ENCODE measurements at regions not wholly inside any gene's neighbourhood (a gene's known extent, or its start where the extent isn't known, plus 50 kb on each side); places are given as distances from the start of the nearest gene placed in this dataset.

DNA sequence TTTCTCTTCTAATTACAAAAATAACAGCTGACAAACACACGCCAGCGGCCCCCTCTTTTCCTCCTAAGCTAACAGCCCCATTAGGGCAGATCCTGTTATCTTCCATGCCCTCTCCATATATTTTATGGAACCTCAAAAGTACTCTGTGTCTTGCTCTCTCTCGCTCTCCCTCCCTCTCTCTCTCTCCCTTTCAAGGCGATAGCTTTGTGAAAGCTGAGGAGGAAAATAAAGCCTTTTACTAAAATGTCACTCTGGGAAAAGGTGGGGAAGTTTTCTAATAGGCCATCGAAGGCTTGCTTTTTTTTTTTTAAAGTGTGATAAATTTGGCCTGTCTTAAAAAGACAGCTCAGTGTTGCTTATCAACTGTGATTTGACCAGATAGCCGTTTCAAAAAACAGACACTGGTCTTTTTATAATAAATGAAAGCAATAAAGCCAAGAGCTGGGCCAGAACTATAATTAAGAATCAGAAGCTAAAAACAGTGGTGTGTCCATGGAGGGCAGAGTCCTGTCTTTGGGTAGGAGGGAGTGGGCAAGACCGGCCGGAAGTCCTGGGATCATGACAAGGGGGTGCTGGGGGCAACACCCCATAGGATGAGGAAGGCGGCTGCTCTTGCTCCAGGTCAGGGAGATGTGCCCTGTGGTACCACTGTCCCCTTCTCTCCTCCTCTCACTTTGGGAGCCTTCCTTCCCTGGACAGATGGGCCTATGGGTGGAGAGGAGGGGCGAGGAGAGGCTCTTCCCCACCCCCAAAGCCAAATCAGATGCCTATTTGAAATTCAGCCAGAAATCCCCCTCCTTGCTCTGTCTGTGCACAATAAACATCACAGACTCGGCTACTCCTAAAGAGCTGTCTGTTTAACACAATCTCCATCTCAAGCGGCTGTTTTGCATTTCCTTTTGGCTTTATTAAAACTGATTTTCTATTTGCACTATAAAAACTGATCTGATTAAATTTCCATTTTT lies 267.2 kb downstream of the BUD13 start:
- intact Hi-C loops (cut with DNase I) = no loop called here
- ATAC-seq = no peak
- no peak for DNase-seq (ENCODE audit: missing footprints)

DNA sequence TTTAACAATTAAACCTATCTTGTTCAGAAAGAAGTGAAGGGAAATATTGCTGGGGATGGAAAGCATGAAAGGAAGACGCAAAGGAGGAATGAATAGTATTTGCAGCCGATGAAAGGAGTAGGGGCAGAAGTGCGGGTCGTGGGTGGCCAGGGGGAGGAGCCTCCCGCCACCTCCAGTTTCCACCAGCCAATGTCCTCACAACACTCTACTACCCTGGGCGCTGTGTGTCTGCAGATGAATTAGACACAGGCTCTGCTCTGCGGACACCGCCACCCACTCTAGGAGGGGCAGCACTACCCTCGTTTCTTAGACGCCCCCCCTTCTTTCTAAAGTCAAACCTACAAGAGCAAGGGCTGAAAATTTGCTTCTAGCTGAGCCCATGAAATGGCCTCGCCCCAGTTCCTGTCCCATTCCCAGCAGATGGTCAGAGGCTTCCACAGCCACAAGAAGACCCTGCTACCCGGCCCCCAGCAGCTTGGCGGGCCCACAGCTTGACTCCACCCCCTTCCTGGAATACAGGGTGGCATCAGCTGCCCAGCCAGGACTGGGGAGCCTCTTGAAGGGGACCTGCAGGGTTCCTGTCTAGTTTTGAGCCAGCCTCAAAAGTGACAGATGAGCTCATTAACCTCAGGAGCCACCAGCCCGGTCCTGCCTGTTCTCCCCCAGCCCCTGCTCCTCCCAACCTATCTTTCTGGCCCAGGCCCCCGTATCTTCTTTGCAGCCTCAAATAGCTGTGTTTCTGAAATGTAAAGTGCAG lies 268.1 kb downstream of the BUD13 start:
- ATAC-seq (no peak), DNase-seq (ENCODE audit: missing footprints) (no peak)
- intact Hi-C loops (cut with DNase I) = no loop called here

DNA sequence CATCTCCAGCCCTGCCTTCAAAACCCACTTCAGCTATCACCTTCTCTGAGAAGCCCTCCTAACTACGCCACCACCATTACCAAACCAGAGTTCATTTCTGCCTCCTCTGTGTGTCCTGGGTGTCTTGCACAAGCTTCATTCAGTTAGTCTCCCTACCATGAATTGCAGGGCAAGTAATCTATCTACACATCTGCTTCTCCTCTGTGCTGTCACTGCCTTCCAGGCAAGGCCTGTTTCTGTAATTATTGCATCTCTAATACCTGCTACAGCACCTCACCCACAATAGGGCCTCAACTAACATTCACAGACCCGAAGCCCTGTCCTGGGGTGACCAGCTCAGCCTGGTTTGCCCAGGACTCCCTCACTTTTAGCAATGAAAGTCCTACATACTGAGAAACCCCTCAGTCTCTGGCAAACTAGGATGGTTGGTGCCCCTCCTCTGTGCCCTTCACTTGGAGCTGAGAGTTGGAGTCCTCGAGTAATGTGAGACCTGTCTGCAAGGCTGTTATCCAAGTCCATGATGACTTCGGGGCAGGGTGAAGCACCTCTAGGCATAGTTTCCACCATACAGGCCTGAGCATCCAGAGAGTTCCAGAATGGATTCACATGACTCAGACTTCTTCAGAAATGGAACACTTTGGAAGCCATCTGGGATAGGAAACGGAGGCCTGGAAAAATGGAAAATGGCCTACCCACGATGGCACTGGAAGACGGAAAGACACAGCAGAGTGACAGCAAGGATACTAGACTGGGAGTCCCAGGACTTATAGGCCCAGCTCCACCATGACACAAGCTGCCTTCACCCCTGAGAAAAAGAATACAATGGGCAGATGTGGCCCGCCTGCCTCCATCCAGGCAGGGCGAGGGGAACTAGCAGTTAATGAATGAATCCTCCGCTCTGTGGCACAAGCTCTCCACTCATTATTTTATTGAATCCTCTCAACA lies 269.3 kb downstream of the BUD13 start:
- intact Hi-C loops (cut with DNase I) = no loop called here
- ATAC-seq = no peak
- no peak for DNase-seq (ENCODE audit: missing footprints)

- ATAC-seq (peak; percentile 73), DNase-seq (ENCODE audit: missing footprints) (no peak)
- intact Hi-C loops (cut with DNase I) = no loop called here
Observed at GRCh38 chr11:116502641-116503061, 270.1 kb downstream of the BUD13 start.

- ATAC-seq (no peak), DNase-seq (ENCODE audit: missing footprints) (no peak)
Observed at GRCh38 chr11:116501728-116502127, 271.1 kb downstream of the BUD13 start.

DNA sequence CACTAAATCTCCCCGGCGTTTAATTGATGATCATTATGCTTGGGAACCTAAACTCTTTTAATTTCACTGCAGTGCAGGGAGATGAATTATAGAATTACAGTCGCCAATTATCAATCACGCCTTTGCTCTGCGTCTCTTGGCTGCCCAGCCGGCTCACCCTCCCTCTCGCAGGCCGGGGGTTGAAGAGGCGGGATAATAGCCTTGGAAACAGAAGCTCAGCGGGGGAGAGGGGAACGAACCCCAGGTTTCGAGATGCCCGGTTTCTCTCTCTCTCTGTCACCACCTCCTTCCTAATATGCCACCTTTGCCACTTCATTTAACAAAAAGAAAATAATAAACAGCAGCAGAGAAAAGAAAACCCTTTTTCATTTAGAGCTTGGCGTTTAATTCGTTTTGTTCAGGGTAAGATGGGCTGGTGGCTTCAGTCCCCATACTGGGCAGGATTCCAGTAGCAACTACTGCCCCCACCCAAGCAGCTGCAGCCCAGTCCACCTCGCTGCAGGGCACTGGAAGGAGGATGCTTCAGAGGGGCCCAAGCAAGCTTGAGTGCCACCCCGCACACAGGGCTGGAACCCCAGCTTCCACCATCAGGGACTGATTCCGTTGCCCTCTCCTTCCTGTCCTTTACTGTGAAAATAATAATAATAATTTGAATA lies 271.7 kb downstream of the BUD13 start:
- DNase-seq (ENCODE audit: missing footprints) (no peak), ATAC-seq (no peak)
- intact Hi-C loops (cut with DNase I) = no loop called here

More at GRCh38 chr11:116501728-116502127, 271.1 kb downstream of the BUD13 start:
- intact Hi-C loops (cut with DNase I) = no loop called here

- no peak for DNase-seq (ENCODE audit: missing footprints)
- ATAC-seq = no peak
- intact Hi-C loops (cut with DNase I) = no loop called here
Observed at GRCh38 chr11:116500026-116500946, 272.5 kb downstream of the BUD13 start.

GRCh38 chr11:116499396-116500003 lies 273.3 kb downstream of the BUD13 start:
- DNase-seq (ENCODE audit: missing footprints) = no peak
- ATAC-seq = peak; percentile 44
- intact Hi-C loops (cut with DNase I) = no loop called here

DNA sequence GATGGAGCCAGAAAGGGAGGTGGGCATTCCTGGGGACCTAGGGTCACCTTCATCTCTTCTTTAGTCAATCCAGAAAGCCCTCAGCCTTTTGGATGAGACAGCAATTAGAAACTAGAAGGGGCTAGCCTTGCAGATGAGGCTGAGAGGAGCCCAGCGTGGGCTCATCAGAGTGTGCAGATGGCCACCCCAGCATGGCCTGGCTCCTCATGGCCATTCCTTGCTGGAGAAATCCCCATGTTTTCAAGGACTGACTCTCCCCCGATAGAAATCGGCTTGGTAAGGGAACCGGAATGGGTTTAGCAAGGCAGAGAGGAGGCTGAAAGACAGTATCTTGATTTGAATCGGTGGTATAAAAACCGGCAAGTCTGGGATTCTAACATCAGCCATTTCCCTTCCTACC lies 274.6 kb downstream of the BUD13 start:
- ATAC-seq (no peak), DNase-seq (ENCODE audit: missing footprints) (no peak)
- intact Hi-C loops (cut with DNase I) = no loop called here

DNA sequence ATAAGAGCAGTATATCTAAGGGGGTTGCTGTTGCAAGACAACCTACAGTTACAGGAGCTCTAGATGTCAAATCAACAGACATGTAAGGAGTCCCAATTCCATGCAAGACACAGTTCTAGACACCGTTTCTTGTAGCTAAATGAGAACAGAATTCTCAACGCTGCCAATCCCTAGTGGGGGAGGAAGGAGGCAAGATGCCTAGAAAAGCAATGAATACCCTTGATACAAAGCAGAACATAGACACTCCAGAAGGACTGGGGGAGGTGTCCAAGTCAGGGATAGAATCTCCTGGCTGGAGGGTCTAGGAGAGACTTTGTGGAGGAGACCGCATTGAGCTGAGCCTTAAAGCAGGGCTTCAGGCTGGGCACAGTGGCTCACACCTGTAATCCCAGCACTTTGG lies 280.2 kb downstream of the BUD13 start:
- DNase-seq (ENCODE audit: missing footprints) (no peak), ATAC-seq (no peak)
- intact Hi-C loops (cut with DNase I) = no loop called here

GRCh38 chr11:116488836-116489389 lies 283.9 kb downstream of the BUD13 start:
- no peak for DNase-seq (ENCODE audit: missing footprints)
- intact Hi-C loops (cut with DNase I) = no loop called here

DNA sequence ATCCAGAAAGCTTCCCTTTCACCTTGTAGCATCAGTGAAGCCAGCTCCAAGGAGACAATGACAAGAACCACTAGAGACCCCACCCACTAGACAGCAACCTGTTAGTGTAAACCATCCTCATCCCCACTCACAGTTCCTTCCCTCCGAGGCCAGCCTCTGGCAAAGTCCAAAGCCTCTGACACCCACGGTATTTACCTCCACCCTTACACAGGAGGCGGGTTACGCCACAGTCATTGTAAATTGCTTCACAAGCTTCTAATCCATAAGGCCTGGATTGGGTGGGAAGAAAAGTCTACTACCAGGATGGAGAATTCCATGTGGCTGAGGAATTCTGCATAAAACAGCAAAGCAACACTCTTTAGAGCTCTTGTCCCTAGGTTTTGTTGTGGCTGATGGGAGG lies 287.4 kb downstream of the BUD13 start:
- no peak for DNase-seq (ENCODE audit: missing footprints)
- intact Hi-C loops (cut with DNase I) = no loop called here
- ATAC-seq = no peak

More at GRCh38 chr11:116488836-116489389, 283.9 kb downstream of the BUD13 start:
- ATAC-seq = no peak

- intact Hi-C loops (cut with DNase I) = no loop called here
- DNase-seq (ENCODE audit: missing footprints) (no peak), ATAC-seq (no peak)
Observed at GRCh38 chr11:116482716-116483115, 290.1 kb downstream of the BUD13 start.

- no peak for DNase-seq (ENCODE audit: missing footprints)
- ATAC-seq = no peak
- intact Hi-C loops (cut with DNase I) = no loop called here
Observed at GRCh38 chr11:116481126-116481675, 291.6 kb downstream of the BUD13 start.

DNA sequence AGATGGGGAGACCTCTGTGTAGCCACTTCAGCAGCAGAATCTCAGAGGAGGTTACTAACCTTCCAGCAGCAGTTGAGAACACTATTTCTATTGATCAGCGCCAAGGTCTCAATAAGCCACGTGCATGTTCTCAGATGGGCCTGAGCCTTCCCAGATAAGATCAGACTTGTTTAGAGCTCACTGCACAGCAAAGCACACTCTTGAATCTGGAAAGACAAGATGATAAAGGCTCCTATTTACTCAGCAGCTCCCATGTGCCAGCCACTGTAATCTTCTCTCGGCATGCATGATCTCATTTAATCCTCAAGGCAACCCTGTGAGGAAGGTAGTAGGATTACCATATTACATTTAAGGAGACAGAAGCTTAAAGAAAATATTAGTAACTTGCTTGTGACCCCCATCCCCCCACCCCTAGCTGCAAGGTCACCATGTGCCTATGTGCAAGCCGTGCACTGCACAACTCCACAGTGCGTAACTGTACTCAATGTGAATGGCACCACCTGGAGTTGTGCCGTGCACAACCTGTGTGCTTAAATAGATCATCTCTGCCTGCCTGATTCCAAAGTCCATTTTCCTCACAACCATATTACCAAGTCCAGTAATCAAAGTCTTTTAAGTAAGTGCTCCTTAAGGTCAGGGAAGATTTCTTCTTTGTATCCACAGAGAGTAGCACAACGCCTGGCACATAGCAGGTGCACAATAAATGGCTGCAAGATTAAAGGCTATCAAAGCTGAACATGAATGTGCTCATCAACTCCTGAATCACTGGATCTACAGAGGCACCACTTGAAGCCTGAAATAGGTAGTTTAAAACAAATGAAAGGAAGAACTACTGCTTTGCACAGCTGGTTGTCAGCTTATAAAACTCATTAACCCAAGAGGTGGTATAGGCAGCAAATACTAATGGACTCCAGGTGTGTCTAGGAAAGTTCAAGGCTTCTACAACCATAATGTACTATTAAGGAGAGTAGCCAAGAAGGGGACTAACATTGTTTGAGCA lies 293.8 kb downstream of the BUD13 start:
- DNase-seq (ENCODE audit: missing footprints) (no peak), ATAC-seq (no peak)
- intact Hi-C loops (cut with DNase I) = no loop called here
